Osteoblast (primary cell): ENCODE measurements at regions not wholly inside any gene's neighbourhood (a gene's known extent, or its start where the extent isn't known, plus 50 kb on each side); places are given as distances from the start of the nearest gene placed in this dataset.

Source experiments
- DNase-seq: peaks from one replicate; pipeline ENCODE4 v3.0.0; 2011; ENCODE audit warnings: low spot score, mixed read lengths; ENCODE audit not compliant: insufficient read length; ENCODE audit errors: missing footprints
- H2AFZ ChIP-seq: 2 replicates; pipeline ENCODE4 v1.6.0; 2011; ENCODE audit warnings: mild to moderate bottlenecking, low read length
- H3K27ac ChIP-seq: 2 replicates; pipeline ENCODE4 v1.5.1; 2011; ENCODE audit warnings: mild to moderate bottlenecking, low read depth, low read length, moderate library complexity
- H3K27me3 ChIP-seq: 2 replicates; pipeline ENCODE4 v1.6.0; 2012; ENCODE audit warnings: mild to moderate bottlenecking, control low read depth, inconsistent platforms, low read length, moderate library complexity; ENCODE audit not compliant: insufficient read depth
- H3K36me3 ChIP-seq: 2 replicates; pipeline ENCODE4 v1.5.1; 2011; ENCODE audit warnings: mild to moderate bottlenecking, low read length, control low read depth, moderate library complexity; ENCODE audit not compliant: insufficient read depth
- H3K4me1 ChIP-seq: 2 replicates; pipeline ENCODE4 v1.5.1; 2011; ENCODE audit warnings: mild to moderate bottlenecking, low read length, control low read depth, moderate library complexity; ENCODE audit not compliant: insufficient read depth
- H3K4me2 ChIP-seq: 2 replicates; pipeline ENCODE4 v1.6.0; 2011; ENCODE audit warnings: mild to moderate bottlenecking, low read length; ENCODE audit not compliant: insufficient read depth
- H3K4me3 ChIP-seq: fragments of 200-600 bp; sonication (generic); 3 replicates; pipeline ENCODE4 v1.5.1; 2012; ENCODE audit warnings: mild to moderate bottlenecking, low read length, inconsistent platforms; ENCODE audit not compliant: insufficient read depth
- H3K79me2 ChIP-seq: 2 replicates; pipeline ENCODE4 v1.6.0; 2012; ENCODE audit warnings: mild to moderate bottlenecking, low read length, control low read depth, inconsistent platforms; ENCODE audit not compliant: insufficient read depth
- H3K9me3 ChIP-seq: 2 replicates; pipeline ENCODE4 v1.5.1; 2011; ENCODE audit warnings: low read depth, low read length, control low read depth
- H4K20me1 ChIP-seq: 2 replicates; pipeline ENCODE4 v1.6.0; 2012; ENCODE audit warnings: mild to moderate bottlenecking, low read length, control low read depth; ENCODE audit not compliant: insufficient read depth
- CTCF ChIP-seq: IDR thresholded peaks from 2 replicates; pipeline ENCODE4 v1.5.1; 2011; ENCODE audit warnings: mild to moderate bottlenecking, low read depth, low read length, moderate library complexity; ENCODE audit errors: extremely low read depth

GRCh38 chr6:105807905-105808304, 278.2 kb upstream of the PRDM1 start:
- H3K4me2 ChIP-seq = no peak overlapping the region
- no peak for DNase-seq
- TF ChIP-seq CTCF = no peak
- H3K9me3 ChIP-seq = no peaks in the 10 kb centered on the region
- no peaks in the 10 kb centered on the region for H3K79me2 ChIP-seq
- no peaks in the 10 kb centered on the region for H4K20me1 ChIP-seq
- peaks cover 51% of the 10 kb centered on the region for H3K4me1 ChIP-seq
- H3K36me3 ChIP-seq = no peaks in the 10 kb centered on the region
- no peaks in the 10 kb centered on the region for H3K27me3 ChIP-seq
- H3K27ac ChIP-seq = no peak overlapping the region
- no peak overlapping the region for H2AFZ ChIP-seq
- no peak overlapping the region for H3K4me3 ChIP-seq

- Histone ChIP-seq H2AFZ (no peak overlapping the region), H3K4me2 (no peak overlapping the region), H4K20me1 (no peaks in the 10 kb centered on the region), H3K36me3 (no peaks in the 10 kb centered on the region), H3K79me2 (no peaks in the 10 kb centered on the region), H3K27ac (no peak overlapping the region), H3K27me3 (no peaks in the 10 kb centered on the region), H3K4me3 (no peak overlapping the region), H3K9me3 (no peaks in the 10 kb centered on the region), H3K4me1 (peaks cover 54% of the 10 kb centered on the region)
- TF ChIP-seq CTCF = no peak
- no peak for DNase-seq
Measured at GRCh38 chr6:105806486-105806920, 279.6 kb upstream of the PRDM1 start.

- peaks cover 48% of the 10 kb centered on the region for H3K4me1 ChIP-seq
- no peak overlapping the region for H2AFZ ChIP-seq
- H3K4me2 ChIP-seq = no peak overlapping the region
- H3K4me3 ChIP-seq = no peak overlapping the region
- no peaks in the 10 kb centered on the region for H3K79me2 ChIP-seq
- DNase-seq = no peak
- peak overlapping the region; percentile 0 for H3K27ac ChIP-seq
- no peaks in the 10 kb centered on the region for H3K36me3 ChIP-seq
- no peak for TF ChIP-seq CTCF
- H4K20me1 ChIP-seq = no peaks in the 10 kb centered on the region
- H3K27me3 ChIP-seq = no peaks in the 10 kb centered on the region
- no peaks in the 10 kb centered on the region for H3K9me3 ChIP-seq
Measured at GRCh38 chr6:105805501-105806023, 280.6 kb upstream of the PRDM1 start.

- TF ChIP-seq CTCF = no peak
- H3K27ac ChIP-seq = peak overlapping the region; percentile 72
- H3K4me2 ChIP-seq = peak overlapping the region; percentile 7
- DNase-seq = no peak
- H3K36me3 ChIP-seq = no peaks in the 10 kb centered on the region
- H3K9me3 ChIP-seq = no peaks in the 10 kb centered on the region
- H2AFZ ChIP-seq = no peak overlapping the region
- H3K79me2 ChIP-seq = no peaks in the 10 kb centered on the region
- no peaks in the 10 kb centered on the region for H4K20me1 ChIP-seq
- peaks cover 36% of the 10 kb centered on the region for H3K4me1 ChIP-seq
- H3K4me3 ChIP-seq = no peak overlapping the region
- H3K27me3 ChIP-seq = no peaks in the 10 kb centered on the region
Measured at GRCh38 chr6:105804424-105804823, 281.7 kb upstream of the PRDM1 start.
